ENCODE measurements at regions not wholly inside any gene's neighbourhood (a gene's known extent, or its start where the extent isn't known, plus 50 kb on each side); places are given as distances from the start of the nearest gene placed in this dataset.

GRCh38 chr16:52368859-52369258 is 178.1 kb downstream of the TOX3 start:
- no peak for TF ChIP-seq CTCF (IDR thresholded peaks at IDR 0.05; ENCODE audit: insufficient read depth, low read depth, low read length)
- DNase-seq (ENCODE audit: low read depth): no peak
- H3K4me3 ChIP-seq (ENCODE audit: low read depth, low read length): no peak overlapping the region

GRCh38 chr16:52367821-52368220 is 179.1 kb downstream of the TOX3 start:
- DNase-seq (ENCODE audit: low read depth): no peak
- TF ChIP-seq CTCF (IDR thresholded peaks at IDR 0.05; ENCODE audit: insufficient read depth, low read depth, low read length): no peak
- no peak overlapping the region for H3K4me3 ChIP-seq (ENCODE audit: low read depth, low read length)

GRCh38 chr16:52366983-52367382 is 180.0 kb downstream of the TOX3 start:
- no peak for DNase-seq (ENCODE audit: low read depth)
- H3K4me3 ChIP-seq (ENCODE audit: low read depth, low read length): no peak overlapping the region
- TF ChIP-seq CTCF (IDR thresholded peaks at IDR 0.05; ENCODE audit: insufficient read depth, low read depth, low read length): no peak

- DNase-seq (ENCODE audit: low read depth): no peak
- H3K4me3 ChIP-seq (ENCODE audit: low read depth, low read length): no peak overlapping the region
- no peak for TF ChIP-seq CTCF (IDR thresholded peaks at IDR 0.05; ENCODE audit: insufficient read depth, low read depth, low read length)
Measured at GRCh38 chr16:52364500-52364899, 182.4 kb downstream of the TOX3 start.

GRCh38 chr16:52363082-52363481 is 183.9 kb downstream of the TOX3 start:
- DNase-seq (ENCODE audit: low read depth): no peak
- no peak for TF ChIP-seq CTCF (IDR thresholded peaks at IDR 0.05; ENCODE audit: insufficient read depth, low read depth, low read length)
- no peak overlapping the region for H3K4me3 ChIP-seq (ENCODE audit: low read depth, low read length)

- no peak for TF ChIP-seq CTCF (IDR thresholded peaks at IDR 0.05; ENCODE audit: insufficient read depth, low read depth, low read length)
- no peak for DNase-seq (ENCODE audit: low read depth)
- H3K4me3 ChIP-seq (ENCODE audit: low read depth, low read length): no peak overlapping the region
Measured at GRCh38 chr16:52357711-52358110, 189.2 kb downstream of the TOX3 start.

GRCh38 chr16:52353249-52353648 is 193.7 kb downstream of the TOX3 start:
- H3K4me3 ChIP-seq (ENCODE audit: low read depth, low read length): no peak overlapping the region
- DNase-seq (ENCODE audit: low read depth): no peak
- TF ChIP-seq CTCF (IDR thresholded peaks at IDR 0.05; ENCODE audit: insufficient read depth, low read depth, low read length): no peak
